NB4 (cell line): ENCODE measurements at regions not wholly inside any gene's neighbourhood (a gene's known extent, or its start where the extent isn't known, plus 50 kb on each side); places are given as distances from the start of the nearest gene placed in this dataset.

Experiments
- CTCF ChIP-seq: IDR thresholded peaks from one replicate; pipeline ENCODE4 v1.5.1; 2012; ENCODE audit warnings: low read depth, low read length
- MYC ChIP-seq: IDR thresholded peaks from 2 replicates; pipeline ENCODE4 v1.6.1; 2011; ENCODE audit warnings: low read depth, low read length
- POLR2A ChIP-seq: IDR thresholded peaks from 2 replicates; pipeline ENCODE4 v1.6.1; 2011; ENCODE audit warnings: mild to moderate bottlenecking; ENCODE audit not compliant: insufficient read length; ENCODE audit errors: extremely low read depth

GRCh38 chr9:82553654-82554366, 509.1 kb downstream of the RASEF start:
- TF ChIP-seq CTCF (no peak), POLR2A (no peak), MYC (no peak)
